ENCODE measurements at regions not wholly inside any gene's neighbourhood (a gene's known extent, or its start where the extent isn't known, plus 50 kb on each side); places are given as distances from the start of the nearest gene placed in this dataset.
A peak's percentile ranks its signal among the peaks of the same experiment; 100 is the strongest.

DNA sequence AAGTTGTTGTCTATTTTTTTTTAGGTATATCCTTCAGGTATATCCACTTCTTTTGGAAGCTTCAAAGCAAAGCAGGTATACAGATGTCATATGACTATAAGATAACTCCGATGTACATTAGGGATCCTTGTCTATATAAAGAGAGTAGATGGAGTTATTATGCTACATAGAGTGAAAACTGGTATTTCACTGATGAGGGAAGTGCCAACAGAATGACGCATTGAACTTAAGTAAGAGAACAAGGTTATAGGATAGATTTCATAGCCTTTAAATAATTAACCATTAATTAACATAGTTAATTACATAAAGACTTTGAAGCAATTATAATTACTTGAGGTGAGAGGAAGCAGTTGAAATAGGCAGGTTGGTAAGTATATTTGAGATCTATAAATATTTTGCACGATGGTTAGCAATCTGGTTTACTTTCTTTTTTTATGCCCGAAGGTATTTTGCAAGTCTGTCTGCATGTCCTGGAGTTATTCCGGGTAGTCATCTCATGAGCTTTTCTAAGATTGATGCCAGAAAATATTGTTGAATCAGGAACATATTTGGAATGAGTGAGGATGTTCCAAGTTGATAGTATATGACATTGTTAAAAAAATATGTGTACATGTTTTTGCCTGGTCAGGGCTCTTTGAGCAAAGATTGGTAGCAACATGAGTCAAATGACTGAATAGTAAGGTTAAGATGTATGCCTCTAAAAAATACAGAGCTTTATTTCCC is 299.5 kb upstream of the KCNMB2 start:
- TF ChIP-seq, protein P1, sequence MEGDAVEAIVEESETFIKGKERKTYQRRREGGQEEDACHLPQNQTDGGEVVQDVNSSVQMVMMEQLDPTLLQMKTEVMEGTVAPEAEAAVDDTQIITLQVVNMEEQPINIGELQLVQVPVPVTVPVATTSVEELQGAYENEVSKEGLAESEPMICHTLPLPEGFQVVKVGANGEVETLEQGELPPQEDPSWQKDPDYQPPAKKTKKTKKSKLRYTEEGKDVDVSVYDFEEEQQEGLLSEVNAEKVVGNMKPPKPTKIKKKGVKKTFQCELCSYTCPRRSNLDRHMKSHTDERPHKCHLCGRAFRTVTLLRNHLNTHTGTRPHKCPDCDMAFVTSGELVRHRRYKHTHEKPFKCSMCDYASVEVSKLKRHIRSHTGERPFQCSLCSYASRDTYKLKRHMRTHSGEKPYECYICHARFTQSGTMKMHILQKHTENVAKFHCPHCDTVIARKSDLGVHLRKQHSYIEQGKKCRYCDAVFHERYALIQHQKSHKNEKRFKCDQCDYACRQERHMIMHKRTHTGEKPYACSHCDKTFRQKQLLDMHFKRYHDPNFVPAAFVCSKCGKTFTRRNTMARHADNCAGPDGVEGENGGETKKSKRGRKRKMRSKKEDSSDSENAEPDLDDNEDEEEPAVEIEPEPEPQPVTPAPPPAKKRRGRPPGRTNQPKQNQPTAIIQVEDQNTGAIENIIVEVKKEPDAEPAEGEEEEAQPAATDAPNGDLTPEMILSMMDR (IDR thresholded peaks at IDR 0.05; ENCODE audit: unreplicated experiment) = no peak
- Mint-ChIP-seq H3K4me1 (ENCODE audit: insufficient read depth, unreplicated experiment) (peaks cover 24% of the 10 kb centered on the region), H3K36me3 (ENCODE audit: insufficient read depth, unreplicated experiment) (peaks cover 4% of the 10 kb centered on the region), H3K9me3 (ENCODE audit: unreplicated experiment) (no peaks in the 10 kb centered on the region), H3K4me3 (ENCODE audit: unreplicated experiment) (peak overlapping the region; percentile 70), H3K27me3 (ENCODE audit: insufficient read depth, unreplicated experiment) (no peaks in the 10 kb centered on the region), H3K27ac (ENCODE audit: low read depth, unreplicated experiment) (peak overlapping the region; percentile 83)
- POLR2A ChIA-PET = interaction anchor here (0.6 to 4.6 kb wide), 20 partner anchors 24 to 890 kb away, joined by 3 to 61 read pairs (median 4); no protein-coding TSS in a partner anchor
- CTCF ChIA-PET = interaction anchor here (0.8 to 1.3 kb wide), 3 partner anchors 33 to 87 kb away, joined by 3 to 5 read pairs (median 4); no protein-coding TSS in a partner anchor
- peak; percentile 65 for DNase-seq (ENCODE audit: unreplicated experiment)
- intact Hi-C loops (cut with micrococcal nuclease) = no loop called here
- BruUV-seq (replicated peaks) = no TSS peak

DNA sequence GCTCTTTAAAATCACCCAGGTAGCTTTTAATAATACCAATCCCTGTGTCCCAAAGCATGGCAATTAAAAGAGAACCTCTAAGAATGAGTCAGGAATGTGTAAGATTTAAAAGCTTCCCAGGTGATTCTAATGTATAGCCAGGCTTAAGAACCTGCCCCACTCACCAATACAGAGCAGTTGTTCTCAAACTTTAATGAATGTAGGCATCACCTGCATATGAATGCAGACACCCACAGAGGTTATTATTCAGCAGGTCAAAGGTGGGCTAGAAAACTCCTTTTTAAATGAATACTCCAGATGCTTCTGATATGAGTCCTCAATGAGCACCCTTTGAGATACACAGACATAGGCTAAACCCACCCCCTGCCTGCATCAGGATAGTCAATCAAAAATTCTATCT is 298.1 kb upstream of the KCNMB2 start:
- DNase-seq (ENCODE audit: unreplicated experiment) = no peak
- CTCF ChIA-PET = interaction anchor here (0.7 to 1.3 kb wide), 2 partner anchors 34 to 545 kb away, joined by 3 to 4 read pairs; no protein-coding TSS in a partner anchor

DNA sequence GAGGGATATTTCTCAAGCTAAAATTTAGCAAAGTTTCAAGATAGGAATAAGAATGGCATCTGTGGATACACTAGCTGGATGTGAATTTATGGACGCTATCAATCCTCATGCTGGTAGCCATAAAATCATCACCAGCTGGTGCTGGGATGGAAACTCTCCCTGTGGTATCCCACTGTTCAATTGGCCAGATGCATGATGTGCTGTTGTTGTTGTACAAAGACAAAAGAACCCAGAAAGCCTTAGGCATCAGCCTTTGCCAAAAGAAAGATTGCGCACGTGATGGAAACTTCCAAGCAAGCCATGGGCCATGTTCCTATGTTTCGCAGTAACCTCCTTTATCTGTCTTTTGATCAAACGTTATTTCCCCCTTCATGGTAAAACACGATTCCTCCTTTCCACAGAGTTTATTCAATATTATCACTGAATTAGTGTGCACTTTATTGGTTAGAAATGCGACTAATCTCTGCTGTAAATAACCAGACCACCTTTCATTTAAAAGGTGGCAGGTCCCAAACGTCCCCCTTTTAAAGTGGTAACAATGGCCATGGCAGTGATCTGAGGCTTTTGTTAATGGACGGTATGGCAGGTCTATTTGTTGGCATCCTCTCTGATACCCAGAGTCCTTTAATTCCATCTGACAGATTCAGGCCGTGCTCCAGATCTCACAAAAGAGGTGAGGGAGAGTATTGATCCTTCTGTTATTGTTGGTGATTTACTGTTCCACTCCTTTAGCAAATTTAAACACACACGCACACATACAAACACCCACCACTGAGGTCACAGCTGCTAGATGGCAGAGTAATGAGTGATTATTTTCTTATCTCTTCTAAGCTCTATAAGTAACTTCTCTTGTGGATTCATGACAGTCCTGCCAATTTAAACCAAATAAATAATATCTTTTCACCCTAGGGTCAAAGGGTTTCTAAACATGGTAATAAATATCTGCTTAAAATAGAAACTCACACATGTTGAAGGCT is 291.2 kb upstream of the KCNMB2 start:
- H3K27me3 Mint-ChIP-seq (ENCODE audit: insufficient read depth, unreplicated experiment) = no peaks in the 10 kb centered on the region
- no peak overlapping the region for H3K4me3 Mint-ChIP-seq (ENCODE audit: unreplicated experiment)
- H3K36me3 Mint-ChIP-seq (ENCODE audit: insufficient read depth, unreplicated experiment) = peaks cover 9% of the 10 kb centered on the region
- POLR2A ChIA-PET = interaction anchor here (1.2 kb wide), 1 partner anchor 10 kb away, joined by 4 read pairs; no protein-coding TSS in a partner anchor
- H3K4me1 Mint-ChIP-seq (ENCODE audit: insufficient read depth, unreplicated experiment) = no peaks in the 10 kb centered on the region
- CTCF ChIA-PET = interaction anchor here (0.5 kb wide), 1 partner anchor 1241 kb away, joined by 7 read pairs; no protein-coding TSS in a partner anchor
- TF ChIP-seq, protein P1 (IDR thresholded peaks at IDR 0.05; ENCODE audit: unreplicated experiment) = no peak
- peaks cover 7% of the 10 kb centered on the region for H3K9me3 Mint-ChIP-seq (ENCODE audit: unreplicated experiment)
- no peak for DNase-seq (ENCODE audit: unreplicated experiment)
- no TSS peak for BruUV-seq (replicated peaks)
- intact Hi-C loops (cut with micrococcal nuclease) = no loop called here
- H3K27ac Mint-ChIP-seq (ENCODE audit: low read depth, unreplicated experiment) = no peak overlapping the region

More for the DNA sequence above, 298.1 kb upstream of the KCNMB2 start:
- no peak overlapping the region for H3K4me3 Mint-ChIP-seq (ENCODE audit: unreplicated experiment)
- no peaks in the 10 kb centered on the region for H3K27me3 Mint-ChIP-seq (ENCODE audit: insufficient read depth, unreplicated experiment)
- peak overlapping the region; percentile 83 for H3K27ac Mint-ChIP-seq (ENCODE audit: low read depth, unreplicated experiment)
- POLR2A ChIA-PET = interaction anchor here (0.6 to 4.6 kb wide), 13 partner anchors 9 to 684 kb away, joined by 3 to 61 read pairs (median 6); no protein-coding TSS in a partner anchor
- intact Hi-C loops (cut with micrococcal nuclease) = no loop called here
- peaks cover 24% of the 10 kb centered on the region for H3K4me1 Mint-ChIP-seq (ENCODE audit: insufficient read depth, unreplicated experiment)
- TF ChIP-seq, protein P1 (IDR thresholded peaks at IDR 0.05; ENCODE audit: unreplicated experiment) = no peak
- H3K36me3 Mint-ChIP-seq (ENCODE audit: insufficient read depth, unreplicated experiment) = peaks cover 4% of the 10 kb centered on the region
- BruUV-seq (replicated peaks) = no TSS peak
- no peaks in the 10 kb centered on the region for H3K9me3 Mint-ChIP-seq (ENCODE audit: unreplicated experiment)

DNA sequence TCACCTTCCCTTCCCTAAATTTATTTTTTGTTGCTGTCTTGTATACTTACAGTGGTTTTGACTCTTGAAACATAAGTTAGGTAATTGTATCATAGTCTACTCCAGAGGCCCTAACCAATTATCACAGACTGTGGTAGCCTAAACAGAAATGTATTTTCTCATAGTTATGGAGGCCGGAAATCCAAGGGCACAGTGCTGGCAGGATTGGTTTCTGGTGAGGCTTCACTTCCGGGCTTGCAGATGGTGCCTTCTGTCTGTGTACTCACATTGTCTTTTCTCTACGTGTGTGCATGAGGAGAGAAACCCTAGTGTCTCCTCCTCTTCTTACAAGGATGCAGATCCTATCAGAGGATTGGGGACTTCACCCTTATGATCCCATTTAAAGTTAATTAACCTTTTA is 290.2 kb upstream of the KCNMB2 start:
- Mint-ChIP-seq H3K4me3 (ENCODE audit: unreplicated experiment) (no peak overlapping the region), H3K27me3 (ENCODE audit: insufficient read depth, unreplicated experiment) (no peaks in the 10 kb centered on the region), H3K27ac (ENCODE audit: low read depth, unreplicated experiment) (no peak overlapping the region), H3K9me3 (ENCODE audit: unreplicated experiment) (peaks cover 7% of the 10 kb centered on the region), H3K4me1 (ENCODE audit: insufficient read depth, unreplicated experiment) (no peaks in the 10 kb centered on the region), H3K36me3 (ENCODE audit: insufficient read depth, unreplicated experiment) (peaks cover 6% of the 10 kb centered on the region)
- CTCF ChIA-PET = interaction anchor here (0.6 kb wide), 1 partner anchor 1203 kb away, joined by 4 read pairs; no protein-coding TSS in a partner anchor
- POLR2A ChIA-PET = no interaction called here
- intact Hi-C loops (cut with micrococcal nuclease) = no loop called here
- TF ChIP-seq, protein P1 (IDR thresholded peaks at IDR 0.05; ENCODE audit: unreplicated experiment) = no peak
- BruUV-seq (replicated peaks) = no TSS peak
- DNase-seq (ENCODE audit: unreplicated experiment) = no peak
